GM12878 (cell line): ENCODE measurements at regions not wholly inside any gene's neighbourhood (a gene's known extent, or its start where the extent isn't known, plus 50 kb on each side); places are given as distances from the start of the nearest gene placed in this dataset.

Experiments used
- ATAC-seq: fragments of 200-7000 bp; cut with Tn5 transposase; 3 replicates; pipeline ENCODE4 v1.9.1; 2020; ENCODE audit warnings: mild to moderate bottlenecking, moderate library complexity
- BruUV-seq: library from RNA; stranded (reverse); fragments of 400-500 nt; replicated peaks from 2 replicates; lab custom pipeline; 2021; lab: Mats Ljungman, UMichigan
- CTCF ChIA-PET: fragments of 300-600 bp; sonication (Branson Sonifier 250); formaldehyde crosslinking; extraction: SDS; loops from one replicate; lab custom pipeline; 2021; ENCODE audit warnings: inconsistent platforms; lab: Yijun Ruan, JAX
- POLR2A ChIA-PET: fragments of 350-600 bp; formaldehyde crosslinking; extraction: SDS; loops from one replicate; lab custom pipeline; 2021; ENCODE audit warnings: inconsistent platforms; lab: Charles Lee
- RAD21 ChIA-PET: fragments of 300-600 bp; sonication (Branson Sonifier 250); formaldehyde crosslinking; loops from one replicate; lab custom pipeline; 2023; ENCODE audit warnings: antibody characterized with exemption; ENCODE audit not compliant: unreplicated experiment; lab: Charles Lee
- SMC1A ChIA-PET: fragments of 300-600 bp; sonication (Branson Sonifier 250); formaldehyde crosslinking; loops from one replicate; lab custom pipeline; 2023; ENCODE audit not compliant: unreplicated experiment, uncharacterized antibody; lab: Charles Lee
- DNase-seq: peaks from one replicate; pipeline ENCODE4 v3.0.0-alpha.2; 2011; ENCODE audit warnings: low read depth, low spot score
- FAIRE-seq: peaks from 3 replicates; lab custom pipeline; 2011; peaks lifted over from hg19 to GRCh38; lab: Jason Lieb, UNC
- H2AFZ ChIP-seq: 2 replicates; pipeline ENCODE4 v1.6.0; 2011; ENCODE audit warnings: low read depth, low read length, control low read depth; ENCODE audit not compliant: control insufficient read depth
- H3K27ac ChIP-seq: 2 replicates; pipeline ENCODE4 v1.5.1; 2011; ENCODE audit warnings: control low read depth; ENCODE audit not compliant: control insufficient read depth, insufficient read depth
- H3K27me3 ChIP-seq, 2 experiments: replicated peaks in 1 of 2; 2 replicates each; pipeline versions ENCODE4 v1.6.0 to v1.6.1; 2011; ENCODE audit warnings: low read length in 1 of 2; ENCODE audit not compliant: control insufficient read depth in 2 of 2, insufficient read depth in 2 of 2
- H3K36me3 ChIP-seq, 2 experiments: 2 replicates each; pipeline ENCODE4 v1.5.1; 2011; ENCODE audit warnings: low read length in 1 of 2; ENCODE audit not compliant: control insufficient read depth in 2 of 2, insufficient read depth in 2 of 2
- H3K4me1 ChIP-seq: 2 replicates; pipeline ENCODE4 v1.6.1; 2011; ENCODE audit warnings: mild to moderate bottlenecking, low read length, moderate library complexity, mixed read lengths; ENCODE audit not compliant: control insufficient read depth, insufficient read depth
- H3K4me2 ChIP-seq: 2 replicates; pipeline ENCODE4 v1.6.0; 2011; ENCODE audit warnings: control low read depth; ENCODE audit not compliant: control insufficient read depth, insufficient read depth
- H3K4me3 ChIP-seq: fragments of 200-600 bp; sonication (generic); 2 replicates; pipeline ENCODE4 v1.5.1; 2016
- H3K79me2 ChIP-seq: 2 replicates; pipeline ENCODE4 v1.6.0; 2011; ENCODE audit warnings: low read length; ENCODE audit not compliant: control insufficient read depth, insufficient read depth
- H3K9ac ChIP-seq: 2 replicates; pipeline ENCODE4 v1.8.0; 2011; ENCODE audit warnings: low read length, control low read depth, mixed read lengths; ENCODE audit not compliant: control insufficient read depth, insufficient read depth
- H3K9me3 ChIP-seq: replicated peaks from 3 replicates; pipeline ENCODE4 v1.5.1; 2011; ENCODE audit warnings: mild to moderate bottlenecking, low read length; ENCODE audit not compliant: control insufficient read depth, insufficient read depth
- H4K20me1 ChIP-seq: 2 replicates; pipeline ENCODE4 v1.6.0; 2011; ENCODE audit not compliant: control insufficient read depth, insufficient read depth
- BCL3 ChIP-seq: IDR thresholded peaks from 2 replicates; pipeline ENCODE4 v1.6.1; 2011; ENCODE audit warnings: borderline replicate concordance, low read depth, mild to moderate bottlenecking, moderate library complexity, low read length; ENCODE audit not compliant: insufficient read depth, poor library complexity, severe bottlenecking
- CBX3 ChIP-seq: fragments of 200-600 bp; sonication (generic); IDR thresholded peaks from 2 replicates; pipeline ENCODE4 v1.6.1; 2016; ENCODE audit warnings: low read depth, borderline replicate concordance
- EED ChIP-seq: sonication (generic); IDR thresholded peaks from 2 replicates; pipeline ENCODE4 v1.6.1; 2016; ENCODE audit warnings: antibody characterized with exemption, low read depth
- KAT2A ChIP-seq: conservative IDR thresholded peaks from 2 replicates; pipeline ENCODE4 v1.6.1; 2011; ENCODE audit warnings: low read depth, low read length; ENCODE audit not compliant: control insufficient read depth
- KLF5 ChIP-seq: fragments of 450-650 bp; IDR thresholded peaks from 2 replicates; pipeline ENCODE4 v1.6.1; 2014; ENCODE audit warnings: mild to moderate bottlenecking; ENCODE audit not compliant: partially characterized antibody
- NFYA ChIP-seq: IDR thresholded peaks from 2 replicates; pipeline ENCODE4 v1.6.1; 2011; ENCODE audit warnings: low read depth, mild to moderate bottlenecking, low read length, improper control_type of control experiment, borderline replicate concordance
- RB1 ChIP-seq: fragments of 450-650 bp; formaldehyde crosslinking; IDR thresholded peaks from 2 replicates; pipeline ENCODE4 v1.6.1; 2017; ENCODE audit warnings: mild to moderate bottlenecking, borderline replicate concordance
- SIN3A ChIP-seq: IDR thresholded peaks from 2 replicates; pipeline ENCODE4 v1.6.1; 2012; ENCODE audit warnings: low read depth, low read length, improper control_type of control experiment
- ZNF207 ChIP-seq: fragments of 450-650 bp; IDR thresholded peaks from 2 replicates; pipeline ENCODE4 v1.6.1; 2014; ENCODE audit warnings: antibody characterized with exemption, mild to moderate bottlenecking, borderline replicate concordance
- ZNF687 ChIP-seq: fragments of 450-650 bp; IDR thresholded peaks from 2 replicates; pipeline ENCODE4 v1.6.1; 2017; ENCODE audit warnings: mild to moderate bottlenecking, moderate library complexity
- WGBS: methylation state at CpG from one replicate; pipeline ENCODE4 v1.1.6; 2016; ENCODE audit warnings: low lambda C conversion rate; ENCODE audit not compliant: insufficient replicate concordance, insufficient coverage; ENCODE audit errors: missing lambda C conversion rate; 5-methylcytosine and 5-hydroxymethylcytosine counted together
- in situ Hi-C: fragments of 300-500 bp; cut with MboI; formaldehyde crosslinking; loops from 9 replicates; pipeline ENCODE4 v1.14.3; 2018; ENCODE audit warnings: mixed read lengths
- intact Hi-C: fragments of 100-400 bp; cut with micrococcal nuclease; formaldehyde crosslinking; loops from one replicate; pipeline ENCODE4 v1.14.2; 2022; ENCODE audit not compliant: unreplicated experiment
- TF ChIP-seq, protein P1 (sequence below): fragments of 450-650 bp; IDR thresholded peaks from 2 replicates; pipeline ENCODE4 v1.6.1; 2017; ENCODE audit warnings: mild to moderate bottlenecking
- TF ChIP-seq, protein P2 (sequence below): fragments of 450-650 bp; IDR thresholded peaks from 2 replicates; pipeline ENCODE4 v1.6.1; 2017; ENCODE audit warnings: antibody characterized with exemption, mild to moderate bottlenecking, moderate library complexity

- FAIRE-seq (no peak), ATAC-seq (no peak), DNase-seq (no peak)
- H4K20me1 ChIP-seq: no peaks in the 10 kb centered on the region
- no peak overlapping the region for H3K4me3 ChIP-seq
- BruUV-seq: no TSS peak
- no peaks in the 10 kb centered on the region for H3K9me3 ChIP-seq
- no peak overlapping the region for H3K9ac ChIP-seq
- in situ Hi-C loops (no loop called here), intact Hi-C loops (no loop called here)
- no peaks in the 10 kb centered on the region for H3K27me3 ChIP-seq
- H2AFZ ChIP-seq: no peak overlapping the region
- H3K4me2 ChIP-seq: no peak overlapping the region
- H3K36me3 ChIP-seq: no peaks in the 10 kb centered on the region
- SMC1A ChIA-PET: no interaction called here
- CTCF ChIA-PET: no interaction called here
- POLR2A ChIA-PET: no interaction called here
- RAD21 ChIA-PET: no interaction called here
- WGBS: 19% methylated on average over 4 of the region's 4 CpGs
- no peaks in the 10 kb centered on the region for H3K79me2 ChIP-seq
- no peaks in the 10 kb centered on the region for H3K4me1 ChIP-seq
- H3K27ac ChIP-seq: no peak overlapping the region
- TF ChIP-seq, protein P1, sequence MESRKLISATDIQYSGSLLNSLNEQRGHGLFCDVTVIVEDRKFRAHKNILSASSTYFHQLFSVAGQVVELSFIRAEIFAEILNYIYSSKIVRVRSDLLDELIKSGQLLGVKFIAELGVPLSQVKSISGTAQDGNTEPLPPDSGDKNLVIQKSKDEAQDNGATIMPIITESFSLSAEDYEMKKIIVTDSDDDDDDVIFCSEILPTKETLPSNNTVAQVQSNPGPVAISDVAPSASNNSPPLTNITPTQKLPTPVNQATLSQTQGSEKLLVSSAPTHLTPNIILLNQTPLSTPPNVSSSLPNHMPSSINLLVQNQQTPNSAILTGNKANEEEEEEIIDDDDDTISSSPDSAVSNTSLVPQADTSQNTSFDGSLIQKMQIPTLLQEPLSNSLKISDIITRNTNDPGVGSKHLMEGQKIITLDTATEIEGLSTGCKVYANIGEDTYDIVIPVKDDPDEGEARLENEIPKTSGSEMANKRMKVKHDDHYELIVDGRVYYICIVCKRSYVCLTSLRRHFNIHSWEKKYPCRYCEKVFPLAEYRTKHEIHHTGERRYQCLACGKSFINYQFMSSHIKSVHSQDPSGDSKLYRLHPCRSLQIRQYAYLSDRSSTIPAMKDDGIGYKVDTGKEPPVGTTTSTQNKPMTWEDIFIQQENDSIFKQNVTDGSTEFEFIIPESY: no peak
- TF ChIP-seq ZNF687 (no peak), CBX3 (no peak), NFYA (no peak), ZNF207 (no peak), EED (no peak), KLF5 (no peak), KAT2A (no peak), RB1 (no peak), SIN3A (no peak), BCL3 (no peak)
- TF ChIP-seq, protein P2, sequence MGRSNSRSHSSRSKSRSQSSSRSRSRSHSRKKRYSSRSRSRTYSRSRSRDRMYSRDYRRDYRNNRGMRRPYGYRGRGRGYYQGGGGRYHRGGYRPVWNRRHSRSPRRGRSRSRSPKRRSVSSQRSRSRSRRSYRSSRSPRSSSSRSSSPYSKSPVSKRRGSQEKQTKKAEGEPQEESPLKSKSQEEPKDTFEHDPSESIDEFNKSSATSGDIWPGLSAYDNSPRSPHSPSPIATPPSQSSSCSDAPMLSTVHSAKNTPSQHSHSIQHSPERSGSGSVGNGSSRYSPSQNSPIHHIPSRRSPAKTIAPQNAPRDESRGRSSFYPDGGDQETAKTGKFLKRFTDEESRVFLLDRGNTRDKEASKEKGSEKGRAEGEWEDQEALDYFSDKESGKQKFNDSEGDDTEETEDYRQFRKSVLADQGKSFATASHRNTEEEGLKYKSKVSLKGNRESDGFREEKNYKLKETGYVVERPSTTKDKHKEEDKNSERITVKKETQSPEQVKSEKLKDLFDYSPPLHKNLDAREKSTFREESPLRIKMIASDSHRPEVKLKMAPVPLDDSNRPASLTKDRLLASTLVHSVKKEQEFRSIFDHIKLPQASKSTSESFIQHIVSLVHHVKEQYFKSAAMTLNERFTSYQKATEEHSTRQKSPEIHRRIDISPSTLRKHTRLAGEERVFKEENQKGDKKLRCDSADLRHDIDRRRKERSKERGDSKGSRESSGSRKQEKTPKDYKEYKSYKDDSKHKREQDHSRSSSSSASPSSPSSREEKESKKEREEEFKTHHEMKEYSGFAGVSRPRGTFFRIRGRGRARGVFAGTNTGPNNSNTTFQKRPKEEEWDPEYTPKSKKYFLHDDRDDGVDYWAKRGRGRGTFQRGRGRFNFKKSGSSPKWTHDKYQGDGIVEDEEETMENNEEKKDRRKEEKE: no peak
These were observed 199.5 kb downstream of the OSR1 start for GRCh38 chr2:19158896-19159295.
